HCT116 (cell line): ENCODE measurements at regions not wholly inside any gene's neighbourhood (a gene's known extent, or its start where the extent isn't known, plus 50 kb on each side); places are given as distances from the start of the nearest gene placed in this dataset.
A peak's percentile ranks its signal among the peaks of the same experiment; 100 is the strongest.

Source experiments
- ATAC-seq: fragments of 200-7000 bp; cut with Tn5 transposase; 2 replicates; pipeline ENCODE4 v1.9.1; 2020; ENCODE audit warnings: mild to moderate bottlenecking, moderate library complexity
- BruUV-seq: library from RNA; stranded (reverse); fragments of 400-500 nt; replicated peaks from 2 replicates; lab custom pipeline; 2021; lab: Mats Ljungman, UMichigan
- CTCF ChIA-PET: fragments of 300-600 bp; sonication (Branson Sonifier 250); formaldehyde crosslinking; loops from one replicate; lab custom pipeline; 2021; ENCODE audit warnings: antibody characterized with exemption; lab: Charles Lee
- POLR2A ChIA-PET: fragments of 300-600, 350-600 bp; sonication (Branson Sonifier 250); formaldehyde crosslinking; loops from one replicate; lab custom pipeline; 2021; ENCODE audit warnings: antibody characterized with exemption; lab: Charles Lee
- RAD21 ChIA-PET, 2 experiments: fragments of 300-600 bp; sonication (Branson Sonifier 250); formaldehyde crosslinking; loops; one replicate each; lab custom pipeline; 2023; ENCODE audit warnings: low total read pairs in 2 of 2; ENCODE audit not compliant: uncharacterized antibody in 2 of 2, unreplicated experiment in 2 of 2, low non-redundant PET in 1 of 2; lab: Charles Lee
- DNase-seq: peaks from one replicate; pipeline ENCODE4 v3.0.0-alpha.2; 2010; ENCODE audit warnings: low read depth, low spot score
- H2AFZ ChIP-seq: fragments of 200-600 bp; shearing (Covaris generic), sonication (generic); 2 replicates; pipeline ENCODE4 v1.6.1; 2017; ENCODE audit warnings: low read depth, mixed run types, mixed read lengths, antibody characterized with exemption, low read length; ENCODE audit not compliant: poor library complexity, severe bottlenecking
- H3K27ac ChIP-seq: 2 replicates; pipeline ENCODE4 v1.5.1; 2012; ENCODE audit warnings: low read depth, low read length
- H3K27me3 ChIP-seq: fragments of 200-600 bp; sonication (generic); 2 replicates; pipeline ENCODE4 v1.6.1; 2016; ENCODE audit warnings: mixed run types, low read length, mixed read lengths; ENCODE audit not compliant: insufficient read depth
- H3K36me3 ChIP-seq, 2 experiments: fragments of 200-500 bp in 1 of 2; fragments of 200-600 bp in 1 of 2; sonication (Bioruptor generic) in 1 of 2; sonication (generic) in 1 of 2; 2 replicates each; pipeline versions ENCODE4 v1.5.1 to v1.6.1; 2014 to 2016; ENCODE audit warnings: low read length in 2 of 2, inconsistent platforms in 1 of 2, mixed read lengths in 1 of 2, mixed run types in 1 of 2; ENCODE audit not compliant: insufficient read depth in 2 of 2, control insufficient read depth in 1 of 2
- H3K4me1 ChIP-seq, 2 experiments: fragments of 200-600 bp in 1 of 2; sonication (generic) in 1 of 2; 2 replicates each; pipeline versions ENCODE4 v1.5.1 to v1.6.1; 2012 to 2017; ENCODE audit warnings: low read length in 2 of 2, inconsistent platforms in 1 of 2, mild to moderate bottlenecking in 1 of 2, mixed read lengths in 1 of 2, mixed run types in 1 of 2, moderate library complexity in 1 of 2; ENCODE audit not compliant: insufficient read depth in 2 of 2, control insufficient read depth in 1 of 2
- H3K4me2 ChIP-seq: fragments of 200-600 bp; sonication (generic); 2 replicates; pipeline ENCODE4 v1.6.1; 2017; ENCODE audit warnings: mixed run types, low read length, mixed read lengths
- H3K4me3 ChIP-seq, 2 experiments: fragments of 200-600 bp in 1 of 2; sonication (generic) in 1 of 2; replicated peaks in 1 of 2; 2 replicates each; pipeline ENCODE4 v1.5.1; 2011 to 2016; ENCODE audit warnings: low read length in 2 of 2, control low read depth in 1 of 2, low read depth in 1 of 2, mild to moderate bottlenecking in 1 of 2, mixed read lengths in 1 of 2, mixed run types in 1 of 2
- H3K79me2 ChIP-seq: fragments of 200-600 bp; sonication (generic); 2 replicates; pipeline ENCODE4 v1.6.1; 2017; ENCODE audit warnings: mild to moderate bottlenecking, mixed run types, low read length, moderate library complexity, mixed read lengths; ENCODE audit not compliant: insufficient read depth
- H3K9ac ChIP-seq: fragments of 200-600 bp; sonication (generic); 2 replicates; pipeline ENCODE4 v1.6.1; 2016; ENCODE audit warnings: low read length, mixed read lengths
- H3K9me2 ChIP-seq: fragments of 200-600 bp; sonication (generic), shearing (Covaris generic); 2 replicates; pipeline ENCODE4 v1.6.1; 2017; ENCODE audit warnings: mixed run types, mild to moderate bottlenecking, moderate library complexity; ENCODE audit not compliant: insufficient read depth
- H3K9me3 ChIP-seq, 2 experiments: fragments of 200-500 bp in 1 of 2; fragments of 200-600 bp in 1 of 2; sonication (Bioruptor generic) in 1 of 2; sonication (generic) in 1 of 2; 2 replicates each; pipeline ENCODE4 v1.6.1; 2014 to 2017; ENCODE audit warnings: low read length in 2 of 2, mixed read lengths in 2 of 2, inconsistent platforms in 1 of 2, low read depth in 1 of 2, mild to moderate bottlenecking in 1 of 2, mixed run types in 1 of 2, moderate library complexity in 1 of 2; ENCODE audit not compliant: control insufficient read depth in 1 of 2, insufficient read depth in 1 of 2
- H4K20me1 ChIP-seq: fragments of 200-600 bp; sonication (generic), shearing (Covaris generic); 2 replicates; pipeline ENCODE4 v1.6.1; 2017; ENCODE audit warnings: mixed run types, mild to moderate bottlenecking, moderate library complexity; ENCODE audit not compliant: insufficient read depth
- intact Hi-C: fragments of 100-400 bp; cut with micrococcal nuclease; formaldehyde crosslinking; loops from 2 replicates; pipeline ENCODE4 v1.10.0; 2022
- TF ChIP-seq, protein P1 (sequence below), 3 experiments: fragments of 200-600 bp in 1 of 3; sonication (generic) in 1 of 3; IDR thresholded peaks in 2 of 3; conservative IDR thresholded peaks in 1 of 3; 2 replicates each; pipeline ENCODE4 v1.5.1; 2012 to 2017; ENCODE audit warnings: low read depth in 2 of 3, low read length in 2 of 3, antibody characterized with exemption in 1 of 3, borderline replicate concordance in 1 of 3, control low read depth in 1 of 3, mild to moderate bottlenecking in 1 of 3, mixed read lengths in 1 of 3, mixed run types in 1 of 3, moderate library complexity in 1 of 3; ENCODE audit not compliant: insufficient read depth in 1 of 3
- TF ChIP-seq, protein P2 (sequence below): IDR thresholded peaks from 2 replicates; pipeline ENCODE4 v1.6.1; 2012; ENCODE audit warnings: low read depth

DNA sequence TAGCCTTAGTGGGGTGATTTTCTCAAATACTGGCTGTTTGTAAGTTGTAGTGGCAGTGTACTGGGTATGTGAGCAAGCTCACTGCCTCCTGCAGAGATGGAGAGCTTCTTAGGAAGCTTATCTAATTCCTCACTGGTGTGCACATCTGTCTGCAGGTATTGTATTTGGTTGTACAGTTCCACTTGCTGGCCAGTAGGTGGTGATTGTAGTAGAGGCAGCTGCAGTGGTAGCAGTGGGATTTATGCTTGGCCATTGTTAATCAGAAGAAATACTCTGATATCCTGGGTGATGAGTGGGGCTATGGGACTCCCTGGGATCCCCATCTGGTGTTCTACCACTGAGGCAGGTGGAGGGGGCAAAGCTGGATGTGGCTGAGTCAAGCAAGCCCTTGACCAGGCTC, 276.1 kb upstream of the SPAG17 start:
- no peaks in the 10 kb centered on the region for H3K9me2 ChIP-seq
- H3K9me3 ChIP-seq, result no peaks in the 10 kb centered on the region; a peak in 2 of 4 replicates
- no peaks in the 10 kb centered on the region for H4K20me1 ChIP-seq
- no peaks in the 10 kb centered on the region for H3K79me2 ChIP-seq
- H3K4me1 ChIP-seq, result no peaks in the 10 kb centered on the region
- H3K27ac ChIP-seq, result no peak overlapping the region
- H3K27me3 ChIP-seq, result no peaks in the 10 kb centered on the region
- ChIA-PET RAD21 (no interaction called here), CTCF (interaction anchor here (0.6 kb wide), 1 partner anchor 118 kb away, joined by 3 read pairs; no protein-coding TSS in a partner anchor), POLR2A (no interaction called here)
- H2AFZ ChIP-seq, result no peak overlapping the region
- no peak overlapping the region for H3K4me3 ChIP-seq
- H3K4me2 ChIP-seq, result no peak overlapping the region
- no peak overlapping the region for H3K9ac ChIP-seq
- intact Hi-C loops, result loop anchor here (10.0 kb wide), 1 partner anchor 56 kb away; no protein-coding TSS in a partner anchor
- DNase-seq, result no peak
- no peaks in the 10 kb centered on the region for H3K36me3 ChIP-seq
- no peak for ATAC-seq
- TF ChIP-seq, protein P1, sequence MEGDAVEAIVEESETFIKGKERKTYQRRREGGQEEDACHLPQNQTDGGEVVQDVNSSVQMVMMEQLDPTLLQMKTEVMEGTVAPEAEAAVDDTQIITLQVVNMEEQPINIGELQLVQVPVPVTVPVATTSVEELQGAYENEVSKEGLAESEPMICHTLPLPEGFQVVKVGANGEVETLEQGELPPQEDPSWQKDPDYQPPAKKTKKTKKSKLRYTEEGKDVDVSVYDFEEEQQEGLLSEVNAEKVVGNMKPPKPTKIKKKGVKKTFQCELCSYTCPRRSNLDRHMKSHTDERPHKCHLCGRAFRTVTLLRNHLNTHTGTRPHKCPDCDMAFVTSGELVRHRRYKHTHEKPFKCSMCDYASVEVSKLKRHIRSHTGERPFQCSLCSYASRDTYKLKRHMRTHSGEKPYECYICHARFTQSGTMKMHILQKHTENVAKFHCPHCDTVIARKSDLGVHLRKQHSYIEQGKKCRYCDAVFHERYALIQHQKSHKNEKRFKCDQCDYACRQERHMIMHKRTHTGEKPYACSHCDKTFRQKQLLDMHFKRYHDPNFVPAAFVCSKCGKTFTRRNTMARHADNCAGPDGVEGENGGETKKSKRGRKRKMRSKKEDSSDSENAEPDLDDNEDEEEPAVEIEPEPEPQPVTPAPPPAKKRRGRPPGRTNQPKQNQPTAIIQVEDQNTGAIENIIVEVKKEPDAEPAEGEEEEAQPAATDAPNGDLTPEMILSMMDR (IDR thresholded peaks at IDR 0.05 in 2 of 3, conservative IDR thresholded peaks at IDR 0.05 in 1 of 3; ENCODE audit: borderline replicate concordance in 1 of 3, insufficient read depth in 1 of 3, low read depth in 2 of 3, low read length in 2 of 3), result peak in 1 of 3 experiments; percentile 14; a peak in 2 of 6 replicates
- TF ChIP-seq, protein P2, sequence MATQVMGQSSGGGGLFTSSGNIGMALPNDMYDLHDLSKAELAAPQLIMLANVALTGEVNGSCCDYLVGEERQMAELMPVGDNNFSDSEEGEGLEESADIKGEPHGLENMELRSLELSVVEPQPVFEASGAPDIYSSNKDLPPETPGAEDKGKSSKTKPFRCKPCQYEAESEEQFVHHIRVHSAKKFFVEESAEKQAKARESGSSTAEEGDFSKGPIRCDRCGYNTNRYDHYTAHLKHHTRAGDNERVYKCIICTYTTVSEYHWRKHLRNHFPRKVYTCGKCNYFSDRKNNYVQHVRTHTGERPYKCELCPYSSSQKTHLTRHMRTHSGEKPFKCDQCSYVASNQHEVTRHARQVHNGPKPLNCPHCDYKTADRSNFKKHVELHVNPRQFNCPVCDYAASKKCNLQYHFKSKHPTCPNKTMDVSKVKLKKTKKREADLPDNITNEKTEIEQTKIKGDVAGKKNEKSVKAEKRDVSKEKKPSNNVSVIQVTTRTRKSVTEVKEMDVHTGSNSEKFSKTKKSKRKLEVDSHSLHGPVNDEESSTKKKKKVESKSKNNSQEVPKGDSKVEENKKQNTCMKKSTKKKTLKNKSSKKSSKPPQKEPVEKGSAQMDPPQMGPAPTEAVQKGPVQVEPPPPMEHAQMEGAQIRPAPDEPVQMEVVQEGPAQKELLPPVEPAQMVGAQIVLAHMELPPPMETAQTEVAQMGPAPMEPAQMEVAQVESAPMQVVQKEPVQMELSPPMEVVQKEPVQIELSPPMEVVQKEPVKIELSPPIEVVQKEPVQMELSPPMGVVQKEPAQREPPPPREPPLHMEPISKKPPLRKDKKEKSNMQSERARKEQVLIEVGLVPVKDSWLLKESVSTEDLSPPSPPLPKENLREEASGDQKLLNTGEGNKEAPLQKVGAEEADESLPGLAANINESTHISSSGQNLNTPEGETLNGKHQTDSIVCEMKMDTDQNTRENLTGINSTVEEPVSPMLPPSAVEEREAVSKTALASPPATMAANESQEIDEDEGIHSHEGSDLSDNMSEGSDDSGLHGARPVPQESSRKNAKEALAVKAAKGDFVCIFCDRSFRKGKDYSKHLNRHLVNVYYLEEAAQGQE, result no peak
- BruUV-seq, result no TSS peak
